Left lobe of liver (tissue), 2 donors: ENCODE measurements at regions not wholly inside any gene's neighbourhood (a gene's known extent, or its start where the extent isn't known, plus 50 kb on each side); places are given as distances from the start of the nearest gene placed in this dataset.

ENCODE experiments used
- ATAC-seq: fragments of 200-7000 bp; cut with Tn5 transposase; one replicate; pipeline ENCODE4 v1.9.1; 2020; ENCODE audit warnings: mild to moderate bottlenecking, moderate library complexity
- DNase-seq: peaks from one replicate; pipeline ENCODE4 v3.0.0-alpha.2; 2020; ENCODE audit warnings: low spot score
- donor health status: DM: no; HTN: no; CAD: no; lungs with moderate emphysema.
- donor health status: DM: no; HTN: yes; CAD: no.

DNA sequence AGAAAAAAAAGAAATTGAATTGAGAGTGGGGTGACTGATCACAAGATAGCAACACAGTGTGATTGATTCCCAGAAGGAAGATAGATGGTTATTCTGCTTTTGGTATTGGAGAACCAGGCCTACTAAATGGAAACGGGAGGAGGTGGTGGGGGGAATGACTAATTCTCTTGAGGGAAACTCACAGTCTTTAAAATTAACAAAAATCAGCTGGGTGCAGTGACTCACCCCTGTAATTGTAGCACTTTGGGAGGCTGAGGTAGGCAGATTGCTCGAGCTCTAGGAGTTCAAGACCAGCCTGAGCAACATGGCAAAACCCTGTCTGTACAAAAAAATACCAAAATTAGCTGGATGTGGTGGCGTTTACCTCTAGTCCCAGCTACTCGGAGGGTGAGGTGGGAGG is 134.6 kb upstream of the PDE4B start:
- no peak for DNase-seq

DNA sequence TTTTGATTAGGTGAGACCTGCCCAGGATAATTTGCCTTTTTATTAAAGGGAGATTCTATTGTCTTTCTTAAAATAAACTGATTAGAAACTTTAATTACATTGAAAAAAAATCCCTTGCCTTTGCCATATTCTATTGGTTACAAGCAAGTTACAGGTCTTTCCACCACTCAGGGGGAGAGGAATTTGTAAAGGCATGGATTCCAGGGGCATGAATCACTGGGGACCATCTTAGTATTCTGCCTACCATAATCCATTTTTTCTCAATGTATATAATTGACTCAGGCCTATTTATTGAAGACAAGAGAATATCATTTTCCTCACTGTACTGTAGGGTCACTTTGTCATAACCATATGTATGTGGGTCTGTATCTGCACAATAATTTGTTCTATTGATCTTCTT is 124.3 kb upstream of the PDE4B start:
- DNase-seq (no peak), ATAC-seq (no peak)

More for the DNA sequence above, 134.6 kb upstream of the PDE4B start:
- no peak for ATAC-seq

DNA sequence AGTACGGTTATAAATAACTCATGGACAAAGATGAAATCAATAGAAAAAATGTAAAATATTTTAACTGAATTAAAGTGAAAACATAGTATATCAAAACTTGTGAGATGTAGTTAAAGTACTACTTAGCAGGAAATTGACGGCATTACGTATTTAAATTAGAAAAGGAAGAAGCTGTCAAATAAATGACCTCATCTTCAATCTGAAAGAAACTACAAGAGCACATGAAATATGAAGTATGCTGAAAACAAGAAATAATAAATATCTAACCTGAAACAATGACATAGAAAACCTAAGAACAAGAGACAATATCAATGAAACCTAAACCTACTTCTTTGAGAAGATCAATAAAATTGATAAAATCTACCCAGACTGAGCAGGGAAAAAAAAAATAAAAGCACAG is 122.2 kb upstream of the PDE4B start:
- no peak for ATAC-seq
- no peak for DNase-seq

DNA sequence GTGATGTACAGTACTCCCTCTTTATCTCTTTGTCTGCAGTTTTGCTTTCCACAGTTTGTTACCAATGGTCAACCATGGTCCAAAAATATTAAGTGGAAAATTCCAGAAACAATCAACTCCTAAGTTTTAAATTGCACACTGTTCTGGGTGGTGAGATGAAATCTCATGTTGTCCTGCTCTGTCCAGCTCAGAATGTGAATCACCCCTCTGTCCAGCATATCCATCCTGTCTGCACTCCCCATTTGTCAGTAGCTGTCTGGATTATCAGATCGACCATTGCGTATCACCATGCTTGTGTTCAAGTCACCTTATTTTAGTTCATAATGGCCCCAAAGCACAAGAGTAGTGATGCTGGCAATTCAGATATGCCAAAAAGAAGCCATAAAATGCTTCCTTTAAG is 118.2 kb upstream of the PDE4B start:
- no peak for ATAC-seq
- no peak for DNase-seq

DNA sequence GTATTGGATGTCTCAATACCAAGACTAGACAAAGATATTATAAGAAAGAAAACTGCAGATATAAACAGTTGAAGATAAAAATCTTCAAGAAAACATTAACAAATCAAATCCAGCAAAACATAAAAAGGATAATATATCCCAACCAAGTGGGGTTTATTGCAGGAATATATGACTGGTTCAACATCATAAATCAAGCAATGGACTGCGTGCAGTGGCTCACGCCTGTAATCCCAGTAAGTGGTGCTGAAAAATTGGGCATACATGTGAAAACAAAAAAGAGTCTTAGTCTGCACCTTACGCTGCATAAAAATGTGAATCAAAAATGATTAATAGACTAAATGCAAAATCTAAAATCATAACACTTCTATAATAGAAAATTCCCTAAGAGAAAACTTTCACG is 112.9 kb upstream of the PDE4B start:
- ATAC-seq (no peak), DNase-seq (no peak)

DNA sequence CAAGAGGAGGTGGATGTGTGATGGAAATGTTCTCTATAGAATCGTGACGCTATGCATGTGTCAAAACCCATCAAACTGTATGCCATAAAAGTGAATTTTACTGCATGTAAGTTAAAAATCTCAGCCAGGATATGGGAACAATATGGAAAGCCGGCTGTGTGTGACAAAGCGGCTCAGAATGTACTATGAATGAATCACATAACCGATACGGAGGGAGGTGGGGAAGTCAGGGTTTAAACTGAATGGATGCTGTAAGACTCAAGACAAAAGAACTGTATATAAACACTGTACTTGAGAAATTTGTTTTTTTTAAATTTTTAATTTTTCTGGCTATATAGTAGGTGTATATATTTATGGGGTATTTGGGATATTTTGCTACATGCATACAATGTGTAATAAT is 111.6 kb upstream of the PDE4B start:
- ATAC-seq (no peak), DNase-seq (no peak)

DNA sequence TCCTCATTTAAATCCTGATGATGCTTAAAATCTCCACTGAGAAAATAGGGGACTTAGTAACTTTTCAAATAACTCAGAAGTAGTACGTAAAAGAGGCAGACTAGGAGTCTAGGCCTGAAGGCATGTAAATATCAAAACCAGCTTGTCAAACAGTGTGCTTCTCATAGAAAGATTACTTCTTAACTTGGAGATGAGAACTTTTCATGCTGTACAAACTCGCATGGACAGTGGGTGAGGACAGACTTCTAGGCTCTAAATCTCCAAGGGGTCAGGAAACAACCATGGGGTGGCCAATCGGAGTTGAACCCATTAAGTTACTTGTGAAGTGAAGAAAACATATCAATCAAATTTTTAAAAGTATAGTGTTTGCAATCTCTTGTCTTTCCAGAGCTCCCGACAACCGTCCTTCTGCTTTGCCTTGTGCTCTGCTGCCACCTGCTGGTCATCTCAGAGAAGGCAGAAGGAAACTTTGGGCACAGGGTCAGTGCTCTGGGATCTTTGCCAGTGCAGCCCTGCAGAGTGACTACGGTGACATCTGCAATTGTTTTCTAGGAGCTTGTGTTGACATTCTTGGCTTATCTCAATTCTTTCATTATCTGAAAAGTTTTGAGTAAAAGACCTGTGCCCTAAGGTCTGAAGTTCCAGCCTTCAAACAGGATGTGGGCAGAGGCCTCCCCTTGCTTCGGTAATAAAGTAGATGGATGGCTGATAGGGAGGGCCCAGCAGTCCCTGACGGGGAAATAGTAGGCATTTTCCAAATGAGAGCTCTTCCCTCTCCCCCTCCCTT is 105.1 kb upstream of the PDE4B start:
- peak; percentile 90 for DNase-seq
- ATAC-seq: peak; percentile 100

DNA sequence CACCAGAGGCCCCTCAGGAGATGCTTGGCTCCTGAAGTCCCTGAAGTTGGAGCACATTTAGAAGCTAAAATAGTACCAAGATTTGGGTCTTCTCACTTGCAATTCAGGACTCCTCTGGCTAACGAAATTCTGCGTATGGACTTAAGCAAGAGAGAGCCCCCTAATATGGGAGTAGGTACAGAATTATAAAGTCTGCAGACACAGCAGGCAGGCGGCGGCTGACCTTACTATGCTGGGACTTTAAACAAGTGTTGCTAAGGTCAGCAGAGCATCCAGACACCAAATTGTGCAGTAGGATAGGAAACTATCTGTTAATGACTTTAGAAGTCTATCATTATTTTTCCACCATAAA is 104.5 kb upstream of the PDE4B start:
- DNase-seq (no peak), ATAC-seq (no peak)

DNA sequence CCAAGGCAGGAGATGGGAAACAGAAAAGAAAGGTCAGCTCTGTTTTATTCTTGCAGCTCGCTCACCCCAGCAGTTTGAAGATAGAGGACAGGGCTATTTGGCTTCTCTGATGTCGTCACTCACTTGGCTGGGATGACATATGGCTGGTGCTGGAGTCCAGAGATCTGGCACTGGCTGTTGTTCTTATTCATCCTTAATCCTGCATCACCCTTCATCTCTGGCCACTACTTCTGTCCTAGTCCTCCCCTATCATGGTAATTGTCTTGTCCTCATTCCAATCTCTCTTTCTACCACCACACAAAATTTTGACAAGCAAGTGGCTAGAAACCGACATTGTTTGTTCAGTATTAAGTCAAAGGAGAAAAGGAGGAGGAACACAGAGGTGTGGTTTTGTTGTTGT is 103.8 kb upstream of the PDE4B start:
- ATAC-seq (no peak), DNase-seq (no peak)

DNA sequence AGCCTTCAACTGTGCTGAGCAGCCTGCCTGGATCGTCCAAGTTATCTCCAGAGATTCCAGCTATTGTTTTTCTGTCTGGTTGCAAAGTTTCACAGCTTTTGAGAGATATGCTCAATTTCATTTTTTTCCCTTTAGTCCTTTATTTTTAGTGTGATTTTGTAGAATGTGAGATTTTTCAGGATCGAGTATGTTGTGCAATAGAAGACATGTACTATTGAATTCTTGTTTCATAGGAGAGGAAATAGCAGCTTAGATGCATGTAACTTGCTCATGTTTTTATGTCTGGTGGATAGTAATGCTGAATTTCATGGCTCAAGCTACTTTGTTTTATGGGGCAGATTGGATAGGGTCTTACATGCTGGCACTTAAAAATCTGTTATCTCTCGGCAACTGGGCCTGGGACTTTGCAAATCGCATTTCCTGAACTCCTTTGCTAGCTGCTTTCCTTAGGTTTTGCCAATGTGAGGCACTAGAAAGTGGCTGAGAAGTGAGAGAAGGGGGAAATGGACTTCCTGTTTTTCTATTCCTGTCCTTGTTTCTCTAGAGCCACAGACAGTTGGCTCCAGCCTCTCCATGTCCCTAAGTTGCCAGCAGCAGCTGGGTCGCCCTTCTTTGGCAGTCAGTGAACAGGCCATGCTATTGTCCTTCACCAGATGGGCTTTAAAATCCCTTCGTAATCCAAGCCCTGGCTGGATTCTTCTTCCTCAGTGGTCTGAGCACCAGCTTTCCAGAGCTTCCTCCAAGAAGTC is 101.4 kb upstream of the PDE4B start:
- no peak for ATAC-seq
- no peak for DNase-seq

DNA sequence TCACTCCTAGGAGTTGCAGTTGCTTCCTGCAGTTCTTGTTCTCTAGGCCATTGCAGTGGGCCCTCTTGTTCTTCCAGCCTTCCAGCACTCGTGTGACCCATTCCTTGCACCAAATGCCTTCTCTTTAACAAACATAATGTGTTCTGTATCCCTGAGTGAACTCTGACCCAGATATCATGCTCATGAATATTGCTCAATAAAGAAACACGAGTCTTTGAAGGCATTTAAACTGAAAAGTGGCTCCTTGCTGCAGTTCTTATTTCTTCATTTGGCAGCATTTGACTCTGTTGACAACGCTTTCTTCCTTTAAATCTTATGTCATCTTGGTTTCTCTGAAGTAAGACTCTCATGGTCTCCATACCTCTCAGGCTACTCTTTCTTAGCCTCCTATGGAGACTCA is 100.7 kb upstream of the PDE4B start:
- ATAC-seq (no peak), DNase-seq (no peak)

DNA sequence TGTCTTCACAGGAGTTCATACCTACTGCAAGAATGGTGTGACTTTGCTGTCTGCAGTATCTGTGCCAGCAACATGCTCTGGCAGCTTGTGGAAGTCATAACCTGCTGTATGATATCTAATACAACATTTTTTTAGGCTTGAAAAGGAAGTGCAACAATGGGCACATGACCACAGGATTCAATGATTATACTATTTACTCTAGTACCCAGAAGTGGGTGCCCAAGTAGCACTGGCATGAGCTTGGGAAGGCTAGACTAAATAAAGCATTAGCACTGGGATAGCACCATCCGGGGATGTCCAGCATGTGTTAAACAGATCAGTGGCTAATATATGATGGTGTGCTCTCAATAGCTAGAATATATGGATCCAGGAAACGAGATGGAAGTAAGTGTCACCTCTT is 98.6 kb upstream of the PDE4B start:
- DNase-seq (no peak), ATAC-seq (no peak)

DNA sequence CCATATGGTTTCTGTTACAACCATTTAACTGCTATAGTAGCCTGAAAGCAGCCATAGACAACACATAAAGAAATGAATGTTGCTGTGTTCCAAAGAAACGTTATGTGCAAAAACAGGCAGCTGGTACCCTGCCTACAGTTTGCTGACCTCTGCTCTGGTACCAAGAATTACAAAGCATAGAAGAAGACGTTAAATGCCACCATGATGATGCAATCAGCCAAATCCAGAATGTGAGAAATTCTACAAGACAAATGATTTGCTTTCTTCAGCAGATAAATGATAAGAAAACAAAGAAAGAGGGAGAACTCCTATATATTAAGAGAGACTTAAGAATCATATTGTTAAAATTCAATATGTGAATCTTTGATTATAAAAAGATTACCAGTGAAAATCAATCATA is 97.8 kb upstream of the PDE4B start:
- ATAC-seq: no peak

DNA sequence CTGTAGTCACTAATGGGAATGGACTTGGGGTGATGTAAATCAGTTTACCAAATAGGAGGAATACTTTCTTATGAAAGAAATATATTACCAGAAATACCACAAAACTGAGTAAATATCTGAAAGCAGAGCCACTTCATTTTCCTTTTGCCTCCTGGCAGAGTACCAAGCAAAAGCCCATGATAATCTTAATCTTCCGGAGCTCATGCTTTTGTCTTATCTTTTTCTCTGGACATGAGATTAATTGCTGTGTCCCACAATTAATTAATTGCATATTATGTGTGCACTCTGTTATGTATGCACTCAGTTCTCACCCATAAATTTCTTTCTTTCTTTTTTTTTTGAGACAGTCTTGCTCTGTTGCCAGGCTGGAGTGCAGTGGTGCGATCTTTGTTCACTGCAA is 94.1 kb upstream of the PDE4B start:
- DNase-seq: no peak
- no peak for ATAC-seq

More for the DNA sequence above, 97.8 kb upstream of the PDE4B start:
- DNase-seq: no peak

DNA sequence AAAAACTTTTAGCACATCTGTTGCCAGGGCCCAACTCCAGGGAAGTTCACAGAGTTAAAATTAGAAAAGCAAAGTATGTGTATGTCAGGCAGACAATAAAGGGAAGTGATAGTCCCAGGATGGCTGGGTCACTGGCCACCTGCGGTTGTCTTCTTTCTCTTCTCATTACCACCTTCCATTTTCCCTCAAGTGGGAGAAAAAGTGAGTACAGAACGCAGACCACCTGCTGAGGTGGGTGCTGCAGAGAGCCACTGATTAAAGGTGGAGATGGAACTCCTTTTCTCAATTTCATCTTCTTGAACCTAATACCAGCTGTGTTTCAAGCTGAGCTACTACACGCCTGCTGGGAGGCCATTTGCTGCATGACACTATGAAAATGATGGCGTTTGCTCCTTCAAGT is 88.8 kb upstream of the PDE4B start:
- no peak for DNase-seq
- no peak for ATAC-seq

DNA sequence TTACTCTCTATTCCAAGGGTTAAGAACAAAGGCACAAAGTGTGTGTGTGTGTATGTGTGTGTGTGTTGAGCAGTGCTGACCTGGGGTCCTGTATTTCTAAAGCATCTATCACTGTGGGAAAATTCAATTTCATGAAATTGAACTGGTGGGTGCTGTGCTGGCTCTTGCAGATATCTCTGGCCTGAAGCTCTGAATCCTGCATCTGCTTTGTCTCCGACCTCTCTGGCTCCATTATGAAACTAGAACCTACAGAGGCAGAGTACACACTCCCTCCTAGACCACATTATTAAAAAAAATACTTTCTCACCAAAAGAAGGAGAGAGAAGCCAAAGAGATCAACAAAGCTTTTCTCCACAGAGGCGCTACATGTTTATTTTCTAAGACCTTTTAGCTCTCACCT is 88.4 kb upstream of the PDE4B start:
- no peak for DNase-seq
- ATAC-seq: no peak

DNA sequence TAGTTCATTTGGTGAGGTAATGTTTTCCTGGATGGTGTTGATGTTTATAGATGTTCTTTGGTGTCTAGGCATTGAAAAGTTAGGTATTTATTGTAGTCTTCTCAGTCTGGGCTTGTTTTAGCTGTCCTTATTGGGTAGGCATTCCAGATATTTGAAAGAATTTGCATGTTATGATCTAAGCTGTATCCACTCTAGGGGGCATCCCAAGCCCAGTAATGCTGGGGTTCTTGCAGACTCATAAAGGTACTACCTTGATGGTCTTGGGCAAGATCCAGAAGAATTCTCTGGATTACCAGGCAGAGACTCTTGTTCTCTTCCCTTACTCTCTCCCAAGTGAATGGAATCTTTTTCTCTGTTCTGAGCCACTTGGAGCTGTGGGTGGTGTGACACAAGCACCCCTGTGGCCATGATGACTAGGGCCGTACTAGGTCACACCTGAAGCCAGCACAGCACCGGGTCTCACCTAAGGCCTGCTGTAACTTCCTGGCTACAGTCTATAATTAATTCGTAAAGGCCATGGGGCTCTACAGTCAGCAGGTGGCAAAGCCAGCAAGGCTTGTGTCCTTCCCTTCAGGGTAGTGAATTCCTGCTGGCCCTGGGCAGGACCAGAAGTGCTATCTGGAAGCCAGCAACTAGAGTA is 74.8 kb upstream of the PDE4B start:
- ATAC-seq: no peak
- no peak for DNase-seq

DNA sequence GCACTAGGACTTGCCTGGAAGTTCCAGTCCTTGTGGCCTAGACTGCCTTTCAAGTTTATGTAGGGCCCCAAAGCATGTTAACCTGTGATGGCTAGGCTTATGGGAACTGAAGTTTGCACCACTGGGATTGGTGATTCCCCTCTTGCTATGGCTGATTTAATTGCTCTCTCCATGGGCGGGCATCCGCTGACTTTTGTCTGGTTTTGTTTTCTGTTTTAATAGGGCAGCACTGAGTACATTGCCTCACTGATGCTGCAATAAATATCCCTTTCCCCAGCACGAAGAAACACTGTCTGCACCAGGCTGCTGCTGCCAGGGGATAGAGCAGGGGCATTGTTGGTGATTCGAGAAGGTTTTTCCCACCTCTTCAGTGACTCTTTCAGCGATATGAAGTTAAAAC is 73.3 kb upstream of the PDE4B start:
- ATAC-seq: no peak
- no peak for DNase-seq

DNA sequence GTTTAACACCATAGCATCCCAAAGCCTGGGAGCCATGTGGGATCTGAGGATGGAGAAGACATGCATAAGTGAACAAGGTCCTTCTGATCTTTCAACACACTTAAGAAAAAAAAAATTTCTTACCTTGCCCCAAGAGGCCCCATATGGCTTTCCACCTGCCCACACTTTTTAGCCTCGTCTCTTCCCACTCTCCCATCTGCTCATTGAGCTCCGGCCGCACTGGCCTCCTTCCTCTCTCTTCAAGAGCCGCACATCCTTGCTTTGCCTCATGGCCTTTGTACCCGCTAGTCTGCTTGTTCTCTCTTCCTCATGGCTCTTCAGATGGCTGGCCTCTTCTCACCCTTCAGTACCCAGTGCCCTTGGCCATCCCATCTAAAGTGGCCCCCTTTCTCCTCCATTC is 70.2 kb upstream of the PDE4B start:
- ATAC-seq: no peak
- DNase-seq: no peak

DNA sequence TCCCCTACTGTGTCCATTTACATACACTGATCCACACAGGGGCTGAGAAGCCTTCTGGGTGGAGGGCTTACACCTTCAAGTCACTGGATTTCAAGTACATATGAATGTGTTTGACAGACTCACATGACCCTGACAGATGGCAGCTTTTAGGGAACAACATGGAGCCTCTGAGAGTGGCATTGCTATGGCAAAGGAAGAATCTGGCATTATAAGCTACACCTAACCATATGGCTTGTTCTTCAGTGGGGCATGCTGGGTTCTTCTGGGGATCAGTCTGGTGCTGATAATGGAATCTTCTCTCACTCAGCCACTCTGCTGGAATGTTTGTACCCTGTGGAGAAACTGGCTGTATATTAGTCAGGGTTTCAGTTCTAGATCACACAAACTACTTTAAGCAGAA is 68.5 kb upstream of the PDE4B start:
- ATAC-seq: no peak
- DNase-seq: no peak

DNA sequence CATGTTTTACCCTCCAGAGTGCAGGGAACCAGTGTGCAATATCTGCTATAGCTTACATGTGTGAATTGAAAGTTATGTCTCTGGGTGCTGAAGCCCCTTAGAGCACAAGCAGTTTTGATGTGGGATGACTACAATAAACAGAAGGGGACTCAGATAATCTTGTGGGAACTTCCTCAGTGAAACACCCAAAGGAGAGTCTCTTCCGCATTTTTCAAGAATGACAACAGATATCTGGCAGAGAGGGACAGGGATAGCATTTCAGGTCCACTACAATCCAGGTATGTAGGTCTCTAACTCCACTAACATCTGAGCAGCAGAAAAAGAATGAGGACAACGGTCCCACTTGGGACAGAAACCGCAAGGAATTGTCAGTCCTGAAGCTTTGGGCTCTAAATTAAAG is 67.6 kb upstream of the PDE4B start:
- no peak for DNase-seq
- ATAC-seq: no peak

DNA sequence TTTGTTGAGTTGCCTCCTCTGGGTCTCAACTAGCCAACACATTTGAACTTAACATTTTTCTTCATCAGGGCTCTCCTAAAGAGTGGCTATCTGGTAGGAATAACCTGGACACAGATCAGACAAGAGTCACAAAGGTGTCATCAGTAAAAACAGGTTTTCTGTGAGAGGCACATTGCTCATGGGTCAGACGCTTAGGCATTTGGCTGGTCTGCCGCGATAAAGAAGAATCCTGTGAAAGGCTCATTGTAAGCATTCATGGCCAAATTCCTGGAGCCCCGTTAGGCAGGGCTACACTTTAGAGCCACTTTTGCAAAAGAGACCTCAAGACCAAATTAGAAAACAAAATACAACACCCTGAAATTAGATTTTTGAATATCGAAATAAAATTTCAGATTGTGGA is 64.2 kb upstream of the PDE4B start:
- DNase-seq (no peak), ATAC-seq (no peak)
